HCT116 (cell line): ENCODE measurements at regions not wholly inside any gene's neighbourhood (a gene's known extent, or its start where the extent isn't known, plus 50 kb on each side); places are given as distances from the start of the nearest gene placed in this dataset.
"Not testable (repeated sequence)": the region's sequence is repeated elsewhere in the genome, so short reads cannot be mapped to it uniquely, and the experiment has no call there.

Experiments
- ATAC-seq: fragments of 200-7000 bp; cut with Tn5 transposase; 2 replicates; pipeline ENCODE4 v1.9.1; 2020; ENCODE audit warnings: mild to moderate bottlenecking, moderate library complexity
- BruUV-seq: library from RNA; stranded (reverse); fragments of 400-500 nt; replicated peaks from 2 replicates; lab custom pipeline; 2021; lab: Mats Ljungman, UMichigan
- CTCF ChIA-PET: fragments of 300-600 bp; sonication (Branson Sonifier 250); formaldehyde crosslinking; loops from one replicate; lab custom pipeline; 2021; ENCODE audit warnings: antibody characterized with exemption; lab: Charles Lee
- POLR2A ChIA-PET: fragments of 300-600, 350-600 bp; sonication (Branson Sonifier 250); formaldehyde crosslinking; loops from one replicate; lab custom pipeline; 2021; ENCODE audit warnings: antibody characterized with exemption; lab: Charles Lee
- RAD21 ChIA-PET, 2 experiments: fragments of 300-600 bp; sonication (Branson Sonifier 250); formaldehyde crosslinking; loops; one replicate each; lab custom pipeline; 2023; ENCODE audit warnings: low total read pairs in 2 of 2; ENCODE audit not compliant: uncharacterized antibody in 2 of 2, unreplicated experiment in 2 of 2, low non-redundant PET in 1 of 2; lab: Charles Lee
- DNase-seq: peaks from one replicate; pipeline ENCODE4 v3.0.0-alpha.2; 2010; ENCODE audit warnings: low read depth, low spot score
- H2AFZ ChIP-seq: fragments of 200-600 bp; shearing (Covaris generic), sonication (generic); 2 replicates; pipeline ENCODE4 v1.6.1; 2017; ENCODE audit warnings: low read depth, mixed run types, mixed read lengths, antibody characterized with exemption, low read length; ENCODE audit not compliant: poor library complexity, severe bottlenecking
- H3K27ac ChIP-seq: 2 replicates; pipeline ENCODE4 v1.5.1; 2012; ENCODE audit warnings: low read depth, low read length
- H3K27me3 ChIP-seq: fragments of 200-600 bp; sonication (generic); 2 replicates; pipeline ENCODE4 v1.6.1; 2016; ENCODE audit warnings: mixed run types, low read length, mixed read lengths; ENCODE audit not compliant: insufficient read depth
- H3K36me3 ChIP-seq, 2 experiments: fragments of 200-500 bp in 1 of 2; fragments of 200-600 bp in 1 of 2; sonication (Bioruptor generic) in 1 of 2; sonication (generic) in 1 of 2; 2 replicates each; pipeline versions ENCODE4 v1.5.1 to v1.6.1; 2014 to 2016; ENCODE audit warnings: low read length in 2 of 2, inconsistent platforms in 1 of 2, mixed read lengths in 1 of 2, mixed run types in 1 of 2; ENCODE audit not compliant: insufficient read depth in 2 of 2, control insufficient read depth in 1 of 2
- H3K4me1 ChIP-seq, 2 experiments: fragments of 200-600 bp in 1 of 2; sonication (generic) in 1 of 2; 2 replicates each; pipeline versions ENCODE4 v1.5.1 to v1.6.1; 2012 to 2017; ENCODE audit warnings: low read length in 2 of 2, inconsistent platforms in 1 of 2, mild to moderate bottlenecking in 1 of 2, mixed read lengths in 1 of 2, mixed run types in 1 of 2, moderate library complexity in 1 of 2; ENCODE audit not compliant: insufficient read depth in 2 of 2, control insufficient read depth in 1 of 2
- H3K4me2 ChIP-seq: fragments of 200-600 bp; sonication (generic); 2 replicates; pipeline ENCODE4 v1.6.1; 2017; ENCODE audit warnings: mixed run types, low read length, mixed read lengths
- H3K4me3 ChIP-seq, 2 experiments: fragments of 200-600 bp in 1 of 2; sonication (generic) in 1 of 2; replicated peaks in 1 of 2; 2 replicates each; pipeline ENCODE4 v1.5.1; 2011 to 2016; ENCODE audit warnings: low read length in 2 of 2, control low read depth in 1 of 2, low read depth in 1 of 2, mild to moderate bottlenecking in 1 of 2, mixed read lengths in 1 of 2, mixed run types in 1 of 2
- H3K79me2 ChIP-seq: fragments of 200-600 bp; sonication (generic); 2 replicates; pipeline ENCODE4 v1.6.1; 2017; ENCODE audit warnings: mild to moderate bottlenecking, mixed run types, low read length, moderate library complexity, mixed read lengths; ENCODE audit not compliant: insufficient read depth
- H3K9ac ChIP-seq: fragments of 200-600 bp; sonication (generic); 2 replicates; pipeline ENCODE4 v1.6.1; 2016; ENCODE audit warnings: low read length, mixed read lengths
- H3K9me2 ChIP-seq: fragments of 200-600 bp; sonication (generic), shearing (Covaris generic); 2 replicates; pipeline ENCODE4 v1.6.1; 2017; ENCODE audit warnings: mixed run types, mild to moderate bottlenecking, moderate library complexity; ENCODE audit not compliant: insufficient read depth
- H3K9me3 ChIP-seq, 2 experiments: fragments of 200-500 bp in 1 of 2; fragments of 200-600 bp in 1 of 2; sonication (Bioruptor generic) in 1 of 2; sonication (generic) in 1 of 2; 2 replicates each; pipeline ENCODE4 v1.6.1; 2014 to 2017; ENCODE audit warnings: low read length in 2 of 2, mixed read lengths in 2 of 2, inconsistent platforms in 1 of 2, low read depth in 1 of 2, mild to moderate bottlenecking in 1 of 2, mixed run types in 1 of 2, moderate library complexity in 1 of 2; ENCODE audit not compliant: control insufficient read depth in 1 of 2, insufficient read depth in 1 of 2
- H4K20me1 ChIP-seq: fragments of 200-600 bp; sonication (generic), shearing (Covaris generic); 2 replicates; pipeline ENCODE4 v1.6.1; 2017; ENCODE audit warnings: mixed run types, mild to moderate bottlenecking, moderate library complexity; ENCODE audit not compliant: insufficient read depth
- CBX3 ChIP-seq: IDR thresholded peaks from 2 replicates; pipeline ENCODE4 v1.6.1; 2012; ENCODE audit warnings: low read depth
- CEBPB ChIP-seq: IDR thresholded peaks from 2 replicates; pipeline ENCODE4 v1.6.1; 2012; ENCODE audit warnings: low read depth
- EGR1 ChIP-seq: IDR thresholded peaks from 2 replicates; pipeline ENCODE4 v1.6.1; 2012; ENCODE audit warnings: low read depth
- ELF1 ChIP-seq: IDR thresholded peaks from 2 replicates; pipeline ENCODE4 v1.6.1; 2012; ENCODE audit warnings: low read depth, borderline replicate concordance
- FOSL1 ChIP-seq: IDR thresholded peaks from 2 replicates; pipeline ENCODE4 v1.6.1; 2012; ENCODE audit warnings: low read depth
- JUND ChIP-seq: IDR thresholded peaks from 2 replicates; pipeline ENCODE4 v1.6.1; 2012
- POLR2AphosphoS5 ChIP-seq: IDR thresholded peaks from 2 replicates; pipeline ENCODE4 v1.6.1; 2011; ENCODE audit warnings: mild to moderate bottlenecking, low read depth, low read length, moderate library complexity
- RAD21 ChIP-seq: IDR thresholded peaks from 2 replicates; pipeline ENCODE4 v1.6.1; 2012; ENCODE audit warnings: low read depth, mild to moderate bottlenecking
- SP1 ChIP-seq: IDR thresholded peaks from 2 replicates; pipeline ENCODE4 v1.6.1; 2012; ENCODE audit warnings: low read depth
- SRF ChIP-seq: IDR thresholded peaks from 2 replicates; pipeline ENCODE4 v1.6.1; 2012; ENCODE audit warnings: low read depth
- YY1 ChIP-seq: IDR thresholded peaks from 2 replicates; pipeline ENCODE4 v1.6.1; 2011; ENCODE audit warnings: low read length, low read depth, moderate library complexity, mild to moderate bottlenecking; ENCODE audit not compliant: insufficient replicate concordance; ENCODE audit errors: extremely low read depth
- ZFX ChIP-seq: fragments of 450-650 bp; IDR thresholded peaks from 2 replicates; pipeline ENCODE4 v1.6.1; 2017
- intact Hi-C: fragments of 100-400 bp; cut with micrococcal nuclease; formaldehyde crosslinking; loops from 2 replicates; pipeline ENCODE4 v1.10.0; 2022
- TF ChIP-seq, protein P1 (sequence below): IDR thresholded peaks from 2 replicates; pipeline ENCODE4 v1.6.1; 2012

DNA sequence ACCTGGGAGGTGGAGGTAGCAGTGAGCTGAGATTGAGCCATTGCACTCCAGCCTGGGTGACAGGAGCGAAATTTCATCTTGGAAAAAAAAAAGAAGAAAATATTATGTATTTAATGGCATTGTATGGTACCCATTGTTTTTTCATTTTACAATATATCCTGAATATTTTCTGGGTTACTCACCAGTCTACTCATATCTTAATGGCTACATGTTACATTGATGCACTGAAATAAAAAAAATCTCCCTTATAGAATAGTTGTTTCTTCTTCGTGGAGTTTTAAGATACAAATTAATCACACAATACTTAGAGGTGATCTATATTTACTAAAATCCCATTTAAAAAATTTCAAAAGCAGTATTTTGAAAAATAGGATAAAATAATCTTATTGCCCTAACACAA lies 66.3 kb upstream of the XPO1 start (continued):
- TF ChIP-seq YY1, result no peak
- TF ChIP-seq POLR2AphosphoS5, result no peak
- no peak for TF ChIP-seq RAD21
- no peak for TF ChIP-seq SP1
- no peak for TF ChIP-seq ZFX
- TF ChIP-seq JUND, result no peak
- no peak for TF ChIP-seq ELF1
- no peak for TF ChIP-seq EGR1
- TF ChIP-seq FOSL1, result no peak

DNA sequence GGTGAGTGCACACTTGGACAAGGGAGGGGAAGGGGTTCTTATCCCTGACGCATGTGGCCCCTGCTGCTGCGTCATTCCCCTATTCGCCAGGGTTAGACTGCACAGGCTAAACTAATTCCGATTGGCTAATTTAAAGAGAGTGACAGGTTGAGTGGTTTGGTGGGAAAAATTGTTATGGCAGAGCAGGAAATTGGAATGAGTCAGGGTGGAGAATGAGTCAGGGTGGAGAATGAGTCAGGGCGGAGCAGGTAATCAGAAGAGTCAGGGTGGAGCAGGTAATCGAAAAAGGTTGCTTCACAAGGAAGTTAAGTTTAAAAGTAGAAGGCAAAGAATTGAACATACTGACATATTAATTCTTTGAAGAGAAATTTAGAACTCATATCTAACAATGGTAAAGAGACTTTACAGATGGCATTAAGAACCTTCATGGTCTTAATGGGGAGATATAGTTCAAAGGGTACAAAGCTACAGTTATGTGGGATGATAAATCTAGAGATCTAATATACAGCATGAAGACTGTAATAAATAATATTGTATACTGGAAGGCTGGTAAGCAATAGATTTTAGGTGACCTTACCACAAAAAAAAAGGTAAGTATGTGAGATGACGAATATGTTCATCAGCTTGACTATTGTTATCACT lies 60.5 kb upstream of the XPO1 start:
- CTCF ChIA-PET, H3K9me3 ChIP-seq, BruUV-seq, H3K9ac ChIP-seq, RAD21 ChIA-PET, H3K9me2 ChIP-seq, POLR2A ChIA-PET, H3K27me3 ChIP-seq, H4K20me1 ChIP-seq, H3K79me2 ChIP-seq, H2AFZ ChIP-seq, H3K36me3 ChIP-seq: not testable (repeated sequence)
- peak; percentile 85 for DNase-seq
- Histone ChIP-seq H3K27ac (peak overlapping the region; percentile 49; the same call in 1 of the 2 replicates), H3K4me2 (peak overlapping the region; percentile 62), H3K4me1 (peaks cover 8 to 22% of the 10 kb centered on the region in 2 experiments; a peak in 3 of 4 replicates), H3K4me3 (peak overlapping the region in 1 of 2 experiments; percentile 35; a peak in 2 of 4 replicates)
- intact Hi-C loops, result loop anchor here (2.0 kb wide), 1 partner anchor 62 kb away; no protein-coding TSS in a partner anchor
- peak; percentile 84 for ATAC-seq
- peak; percentile 44 for TF ChIP-seq YY1
- TF ChIP-seq, protein P1, sequence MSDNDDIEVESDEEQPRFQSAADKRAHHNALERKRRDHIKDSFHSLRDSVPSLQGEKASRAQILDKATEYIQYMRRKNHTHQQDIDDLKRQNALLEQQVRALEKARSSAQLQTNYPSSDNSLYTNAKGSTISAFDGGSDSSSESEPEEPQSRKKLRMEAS, result peak; percentile 72
- TF ChIP-seq SP1, result peak; percentile 75
- TF ChIP-seq CBX3, result peak; percentile 90
- TF ChIP-seq FOSL1, result peak; percentile 98
- peak; percentile 96 for TF ChIP-seq JUND
- TF ChIP-seq SRF, result peak; percentile 74
- peak; percentile 33; the same call in 1 of the 2 replicates for TF ChIP-seq POLR2AphosphoS5
- peak; percentile 76 for TF ChIP-seq CEBPB
